IPS-18a (cell line): ENCODE measurements at regions not wholly inside any gene's neighbourhood (a gene's known extent, or its start where the extent isn't known, plus 50 kb on each side); places are given as distances from the start of the nearest gene placed in this dataset.

Source experiments
- H3K27ac ChIP-seq: one replicate; pipeline ENCODE4 v1.5.1; 2013; ENCODE audit warnings: low read length
- H3K27me3 ChIP-seq: one replicate; pipeline ENCODE4 v1.6.1; 2013; ENCODE audit warnings: mild to moderate bottlenecking, low read length; ENCODE audit not compliant: control insufficient read depth, insufficient read depth
- H3K36me3 ChIP-seq: one replicate; pipeline ENCODE4 v1.6.1; 2013; ENCODE audit warnings: low read depth, low read length; ENCODE audit not compliant: control insufficient read depth
- H3K4me1 ChIP-seq: one replicate; pipeline ENCODE4 v1.6.1; 2013; ENCODE audit warnings: low read depth, low read length; ENCODE audit not compliant: control insufficient read depth
- H3K4me3 ChIP-seq: one replicate; pipeline ENCODE4 v1.5.1; 2013; ENCODE audit warnings: low read length
- H3K9ac ChIP-seq: one replicate; pipeline ENCODE4 v1.6.1; 2013; ENCODE audit warnings: mild to moderate bottlenecking, low read length, moderate library complexity
- H3K9me3 ChIP-seq: one replicate; pipeline ENCODE4 v1.6.1; 2013; ENCODE audit warnings: low read depth, low read length; ENCODE audit not compliant: control insufficient read depth

DNA sequence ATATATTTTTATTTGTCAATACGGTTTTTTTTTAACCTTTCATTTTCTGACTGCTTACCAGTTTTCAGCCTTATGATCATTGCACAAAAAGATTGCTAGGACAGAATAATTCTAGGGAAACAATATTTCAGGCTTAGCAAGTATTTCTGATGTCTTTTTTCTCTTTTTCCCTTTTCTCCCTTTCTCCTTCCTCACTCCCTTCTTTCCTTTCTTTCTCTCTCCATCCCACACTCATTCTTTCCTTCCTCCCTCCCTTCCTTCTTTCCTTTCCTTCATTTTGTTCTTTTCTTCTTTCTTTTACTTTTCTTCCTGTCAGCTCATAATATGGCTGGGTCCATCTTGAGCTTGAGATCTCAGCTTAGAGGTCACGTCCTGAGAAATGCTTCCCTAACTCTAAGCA, 601.4 kb upstream of the NOVA1 start:
- Histone ChIP-seq H3K36me3 (no peaks in the 10 kb centered on the region), H3K27ac (no peak overlapping the region), H3K9ac (no peak overlapping the region), H3K4me3 (no peak overlapping the region), H3K27me3 (no peaks in the 10 kb centered on the region), H3K9me3 (no peaks in the 10 kb centered on the region), H3K4me1 (no peaks in the 10 kb centered on the region)

DNA sequence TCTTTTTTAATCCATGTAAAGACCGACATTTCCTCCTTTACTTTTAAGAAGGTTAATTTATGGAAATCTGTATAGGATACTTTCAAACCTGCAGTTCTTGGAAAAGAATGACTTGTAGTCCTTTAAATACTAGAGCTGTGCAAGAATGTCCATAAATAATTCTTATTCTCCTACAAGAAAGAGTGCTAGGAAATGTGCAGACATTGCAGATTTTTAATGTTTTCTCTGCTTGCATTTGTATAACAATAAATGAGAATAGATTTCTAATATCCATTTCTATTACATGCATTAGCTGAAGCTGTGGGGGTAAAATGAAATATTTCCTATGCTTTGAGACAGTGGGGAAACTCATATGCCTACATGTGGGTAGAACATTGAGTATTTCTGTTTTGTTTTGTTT, 607.2 kb upstream of the NOVA1 start:
- Histone ChIP-seq H3K9me3 (no peaks in the 10 kb centered on the region), H3K27ac (no peak overlapping the region), H3K4me3 (no peak overlapping the region), H3K27me3 (no peaks in the 10 kb centered on the region), H3K4me1 (no peaks in the 10 kb centered on the region), H3K36me3 (no peaks in the 10 kb centered on the region), H3K9ac (no peak overlapping the region)

DNA sequence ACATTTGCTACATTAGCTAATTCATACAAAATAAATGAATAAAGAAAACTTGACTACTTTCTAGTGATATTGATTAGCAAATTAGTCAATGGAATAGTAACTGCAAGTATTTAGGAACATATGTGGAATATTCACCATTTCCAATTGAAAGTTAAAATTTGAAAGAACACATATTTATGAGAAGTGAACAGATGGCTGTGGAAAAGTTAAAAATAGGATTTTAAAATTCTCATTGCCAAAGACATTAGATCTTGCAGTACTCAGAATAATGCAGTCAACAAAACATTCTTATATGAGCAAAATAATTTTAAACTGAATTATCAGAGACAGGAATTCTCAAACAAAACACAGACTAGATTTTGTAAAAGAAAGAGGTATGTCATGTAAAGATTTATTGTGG, 613.9 kb upstream of the NOVA1 start:
- no peaks in the 10 kb centered on the region for H3K4me1 ChIP-seq
- peaks cover 4% of the 10 kb centered on the region for H3K9me3 ChIP-seq
- H3K27ac ChIP-seq, result no peak overlapping the region
- H3K4me3 ChIP-seq, result no peak overlapping the region
- H3K27me3 ChIP-seq, result no peaks in the 10 kb centered on the region
- no peaks in the 10 kb centered on the region for H3K36me3 ChIP-seq
- H3K9ac ChIP-seq, result no peak overlapping the region

DNA sequence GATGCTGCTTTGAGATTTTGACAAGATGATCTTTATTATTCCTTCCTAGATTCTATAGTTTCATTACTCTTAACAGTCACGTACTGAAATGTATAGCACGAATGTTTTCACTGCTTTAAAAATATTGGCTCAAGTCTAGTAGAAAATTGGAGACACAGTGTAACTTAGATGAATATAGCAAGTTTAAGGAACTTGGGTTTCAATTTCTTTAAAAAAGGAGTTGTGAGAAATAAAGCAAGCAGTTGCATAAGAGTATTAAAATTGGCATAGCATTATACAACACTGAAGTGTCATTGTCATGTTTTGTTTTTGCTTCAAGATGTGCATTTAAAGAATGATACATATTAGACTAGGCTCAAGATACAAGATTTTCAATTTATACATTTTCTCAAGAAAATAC, 624.8 kb upstream of the NOVA1 start:
- Histone ChIP-seq H3K4me3 (no peak overlapping the region), H3K9me3 (peaks cover 7% of the 10 kb centered on the region), H3K9ac (no peak overlapping the region), H3K4me1 (no peaks in the 10 kb centered on the region), H3K27ac (no peak overlapping the region), H3K36me3 (no peaks in the 10 kb centered on the region), H3K27me3 (no peaks in the 10 kb centered on the region)

DNA sequence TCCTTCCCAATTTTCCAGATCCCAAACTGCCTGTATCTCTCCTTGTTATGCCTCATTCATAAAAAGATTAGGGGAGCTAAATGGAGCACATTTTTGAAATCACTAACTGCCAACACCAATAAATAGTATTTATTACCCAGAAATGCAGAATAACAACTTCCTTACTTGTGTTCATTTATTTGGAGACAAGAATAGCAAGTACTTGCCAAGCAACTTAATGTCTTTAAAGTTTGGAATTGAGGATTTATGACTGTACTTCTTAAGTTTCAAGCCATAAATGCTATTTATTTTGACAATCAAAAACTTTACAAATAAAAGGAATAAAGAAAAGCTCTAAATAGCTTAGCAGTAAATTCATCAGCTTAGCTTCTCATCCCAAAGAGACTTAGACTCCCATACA, 626.1 kb upstream of the NOVA1 start:
- no peaks in the 10 kb centered on the region for H3K27me3 ChIP-seq

DNA sequence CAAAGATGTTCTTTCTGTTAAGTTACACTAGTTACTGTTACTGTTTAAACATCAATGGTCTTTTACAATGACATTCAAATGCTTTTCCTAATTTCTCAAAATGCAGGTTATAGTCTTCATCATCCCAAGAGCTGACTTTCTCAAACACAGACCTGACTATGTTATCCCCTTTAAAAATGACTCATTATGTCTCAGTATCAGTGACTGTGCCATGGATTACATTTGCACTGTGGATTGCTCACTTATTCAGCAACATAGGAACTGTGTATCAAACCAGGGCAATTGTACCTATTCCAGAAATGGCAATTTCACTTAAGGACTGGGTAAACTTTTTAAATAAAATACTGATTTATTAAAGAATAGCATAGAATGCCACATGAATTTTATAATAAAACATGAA, 630.2 kb upstream of the NOVA1 start:
- no peaks in the 10 kb centered on the region for H3K27me3 ChIP-seq
- no peak overlapping the region for H3K27ac ChIP-seq
- no peaks in the 10 kb centered on the region for H3K4me1 ChIP-seq
- H3K9me3 ChIP-seq, result no peaks in the 10 kb centered on the region
- no peak overlapping the region for H3K9ac ChIP-seq
- H3K4me3 ChIP-seq, result no peak overlapping the region
- H3K36me3 ChIP-seq, result no peaks in the 10 kb centered on the region

More for the DNA sequence above, 626.1 kb upstream of the NOVA1 start:
- Histone ChIP-seq H3K4me3 (no peak overlapping the region), H3K9me3 (peaks cover 7% of the 10 kb centered on the region), H3K9ac (no peak overlapping the region), H3K36me3 (no peaks in the 10 kb centered on the region), H3K4me1 (no peaks in the 10 kb centered on the region), H3K27ac (no peak overlapping the region)

DNA sequence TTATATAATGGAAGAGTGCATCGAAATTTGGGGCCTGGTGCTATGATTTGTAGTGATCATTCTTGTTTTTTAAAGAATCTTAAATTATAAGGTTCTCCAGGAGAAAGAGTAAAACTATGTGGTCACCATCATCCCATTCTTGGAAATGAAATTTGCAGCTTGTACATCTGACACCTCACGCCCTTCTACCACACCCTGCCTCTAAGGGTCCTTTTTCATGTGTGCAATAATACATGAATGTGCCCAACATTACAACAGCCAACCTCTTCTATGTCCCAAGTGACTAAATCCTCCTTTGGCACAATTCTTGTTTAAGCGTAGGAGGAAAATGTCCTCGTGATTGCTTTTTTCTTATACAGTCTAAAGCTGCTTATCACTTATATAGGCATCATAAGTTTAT, 636.5 kb upstream of the NOVA1 start:
- Histone ChIP-seq H3K4me3 (no peak overlapping the region), H3K27ac (no peak overlapping the region), H3K4me1 (no peaks in the 10 kb centered on the region), H3K9me3 (no peaks in the 10 kb centered on the region), H3K36me3 (no peaks in the 10 kb centered on the region), H3K9ac (no peak overlapping the region), H3K27me3 (no peaks in the 10 kb centered on the region)

DNA sequence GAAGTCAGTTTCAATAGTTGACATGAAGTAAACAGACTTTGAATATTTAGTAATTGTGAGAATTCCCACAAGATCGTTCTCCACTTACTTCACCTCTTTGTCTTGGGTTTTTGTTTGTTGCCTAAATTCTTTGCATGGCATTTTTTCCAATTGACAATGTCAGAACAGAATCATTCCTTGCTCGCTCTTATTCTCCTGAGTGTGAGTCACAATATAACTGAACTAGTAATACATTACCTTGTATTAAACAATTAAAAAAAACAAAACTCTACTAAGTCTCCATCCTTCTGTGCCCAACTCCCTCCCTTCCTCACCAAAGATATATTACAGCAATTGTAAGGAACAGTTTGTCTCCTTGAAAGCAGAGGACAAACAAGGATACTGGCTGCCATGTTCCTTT, 638.8 kb upstream of the NOVA1 start:
- Histone ChIP-seq H3K9me3 (no peaks in the 10 kb centered on the region), H3K27ac (no peak overlapping the region)

DNA sequence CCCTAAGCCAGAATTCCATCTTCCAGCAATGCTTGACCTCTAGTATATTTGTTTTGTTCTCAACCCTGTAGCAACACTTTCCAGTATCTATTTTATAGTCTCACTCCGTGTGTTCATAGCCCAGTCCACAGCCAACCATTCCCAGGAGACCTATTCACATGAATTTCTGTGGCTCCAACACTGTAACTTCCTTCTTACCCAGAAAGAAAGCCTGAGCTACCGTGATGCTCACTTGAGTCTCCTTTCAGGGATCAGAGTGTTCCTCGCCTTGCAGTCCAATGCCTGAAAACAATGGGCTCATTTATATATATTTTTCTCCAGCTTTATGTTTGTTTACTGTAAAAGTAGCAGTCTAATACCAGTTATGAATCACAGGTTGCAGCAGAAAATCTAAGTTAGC, 645.0 kb upstream of the NOVA1 start:
- Histone ChIP-seq H3K9me3 (no peaks in the 10 kb centered on the region), H3K27me3 (no peaks in the 10 kb centered on the region), H3K4me1 (no peaks in the 10 kb centered on the region), H3K4me3 (no peak overlapping the region), H3K9ac (no peak overlapping the region), H3K27ac (no peak overlapping the region), H3K36me3 (no peaks in the 10 kb centered on the region)

More for the DNA sequence above, 638.8 kb upstream of the NOVA1 start:
- H3K9ac ChIP-seq, result no peak overlapping the region
- H3K4me1 ChIP-seq, result no peaks in the 10 kb centered on the region
- H3K27me3 ChIP-seq, result no peaks in the 10 kb centered on the region
- H3K4me3 ChIP-seq, result no peak overlapping the region
- H3K36me3 ChIP-seq, result no peaks in the 10 kb centered on the region

DNA sequence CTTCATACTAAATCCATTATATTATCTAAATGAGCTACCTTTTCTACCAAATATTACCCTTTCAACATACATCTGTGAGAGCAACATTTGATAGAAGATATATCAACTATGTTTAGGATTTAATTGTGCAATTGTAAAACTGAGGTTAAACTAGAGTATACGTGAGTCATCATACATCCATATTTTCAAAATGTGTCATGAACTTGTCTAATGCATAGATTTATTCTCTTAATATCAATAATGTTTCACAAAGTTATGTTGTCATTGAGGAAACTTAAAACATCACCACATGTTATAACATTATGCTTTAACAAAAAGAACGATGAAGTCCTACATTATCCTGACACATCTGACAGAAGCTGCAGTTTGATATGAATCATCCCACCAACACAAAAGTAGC, 645.5 kb upstream of the NOVA1 start:
- Histone ChIP-seq H3K27ac (no peak overlapping the region), H3K9ac (no peak overlapping the region), H3K9me3 (no peaks in the 10 kb centered on the region), H3K4me1 (no peaks in the 10 kb centered on the region), H3K36me3 (no peaks in the 10 kb centered on the region), H3K4me3 (no peak overlapping the region), H3K27me3 (no peaks in the 10 kb centered on the region)

DNA sequence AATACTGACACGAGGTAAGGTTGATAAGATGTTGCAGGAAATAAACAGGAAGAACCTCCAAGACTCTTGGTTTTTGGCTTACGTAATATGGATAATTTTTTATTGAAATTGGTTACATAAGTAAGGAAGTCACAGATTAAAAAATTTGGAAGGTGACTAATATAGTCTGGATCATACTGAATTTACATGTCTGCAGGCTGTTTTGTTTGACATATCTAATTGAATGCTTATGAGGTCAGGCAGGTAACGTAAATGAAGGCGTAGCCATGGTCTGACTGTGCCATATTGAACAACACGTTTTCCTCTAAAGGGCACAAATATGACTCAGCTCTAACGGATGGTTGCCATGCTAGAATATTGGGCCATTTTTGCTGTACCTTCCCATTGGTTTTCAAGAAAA, 648.1 kb upstream of the NOVA1 start:
- H3K4me1 ChIP-seq, result no peaks in the 10 kb centered on the region
- no peak overlapping the region for H3K27ac ChIP-seq
- no peaks in the 10 kb centered on the region for H3K9me3 ChIP-seq
- no peaks in the 10 kb centered on the region for H3K27me3 ChIP-seq
- H3K36me3 ChIP-seq, result no peaks in the 10 kb centered on the region
- no peak overlapping the region for H3K9ac ChIP-seq
- no peak overlapping the region for H3K4me3 ChIP-seq

DNA sequence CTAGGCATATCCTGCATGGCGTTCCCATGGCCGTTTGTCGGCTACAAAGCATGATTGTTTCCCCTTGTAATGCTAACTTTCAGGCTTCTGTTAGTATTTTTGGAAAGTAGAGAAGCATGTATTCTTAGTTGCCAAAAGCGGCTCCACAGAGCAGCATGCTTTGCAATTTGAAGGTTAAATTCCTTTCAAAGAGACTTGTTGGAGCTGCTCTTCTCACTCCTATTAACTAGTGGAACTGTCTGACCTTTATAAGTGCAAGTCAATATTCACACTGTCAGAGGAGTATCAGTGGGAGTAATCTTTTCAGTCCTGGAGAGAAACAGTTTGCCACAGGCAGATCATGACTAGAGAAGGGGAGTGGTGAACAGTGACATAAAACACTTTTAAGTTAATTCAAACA, 656.1 kb upstream of the NOVA1 start:
- no peaks in the 10 kb centered on the region for H3K27me3 ChIP-seq
- no peaks in the 10 kb centered on the region for H3K9me3 ChIP-seq
- H3K36me3 ChIP-seq, result no peaks in the 10 kb centered on the region
- H3K4me3 ChIP-seq, result no peak overlapping the region
- no peak overlapping the region for H3K27ac ChIP-seq
- no peak overlapping the region for H3K9ac ChIP-seq
- H3K4me1 ChIP-seq, result no peaks in the 10 kb centered on the region
